Kidney (tissue), 13 donors: ENCODE measurements at regions not wholly inside any gene's neighbourhood (a gene's known extent, or its start where the extent isn't known, plus 50 kb on each side); places are given as distances from the start of the nearest gene placed in this dataset.

Experiments used
- DNase-seq, 5 donors: peaks; one replicate each; pipeline ENCODE4 v3.0.0-alpha.2; 2013 to 2020
- FAIRE-seq: peaks from 2 replicates; lab custom pipeline; 2012; peaks lifted over from hg19 to GRCh38; lab: Jason Lieb, UNC
- H3K27ac ChIP-seq, 2 donors: one replicate each; pipeline ENCODE4 v1.7.0; 2013; ENCODE audit warnings: low read depth in 2 of 2, low read length in 2 of 2, inconsistent platforms in 1 of 2
- H3K27me3 ChIP-seq: one replicate; pipeline ENCODE4 v1.7.1; 2013; ENCODE audit warnings: low read length, inconsistent platforms; ENCODE audit not compliant: control insufficient read depth, insufficient read depth
- H3K36me3 ChIP-seq, 3 donors: one replicate each; pipeline versions ENCODE4 v1.7.0 to v1.7.1; 2013; ENCODE audit warnings: low read length in 3 of 3, control low read depth in 1 of 3, inconsistent platforms in 1 of 3; ENCODE audit not compliant: insufficient read depth in 3 of 3, control insufficient read depth in 2 of 3
- H3K4me1 ChIP-seq, 3 donors: one replicate each; pipeline versions ENCODE4 v1.7.0 to v1.7.1; 2013; ENCODE audit warnings: low read length in 3 of 3, inconsistent platforms in 1 of 3, low read depth in 1 of 3; ENCODE audit not compliant: control insufficient read depth in 2 of 3, insufficient read depth in 2 of 3
- H3K4me3 ChIP-seq, 3 donors: one replicate each; pipeline versions ENCODE4 v1.7.0 to v1.8.1; 2013; ENCODE audit warnings: low read length in 3 of 3, control low read depth in 1 of 3, inconsistent platforms in 1 of 3
- H3K9ac ChIP-seq, 3 donors: one replicate each; pipeline versions ENCODE4 v1.7.0 to v1.7.1; 2013; ENCODE audit warnings: low read length in 3 of 3, control low read depth in 1 of 3, inconsistent platforms in 1 of 3
- H3K9me3 ChIP-seq, 3 donors: one replicate each; pipeline versions ENCODE4 v1.7.0 to v1.7.1; 2013; ENCODE audit warnings: low read length in 3 of 3, control low read depth in 1 of 3, inconsistent platforms in 1 of 3; ENCODE audit not compliant: control insufficient read depth in 2 of 3, insufficient read depth in 1 of 3
- CTCF ChIP-seq: IDR thresholded peaks from 3 replicates; pipeline ENCODE4 v1.5.1; 2012; ENCODE audit warnings: mild to moderate bottlenecking, moderate library complexity, borderline replicate concordance; ENCODE audit not compliant: insufficient read depth; ENCODE audit errors: extremely low read depth
- intact Hi-C: fragments of 100-400 bp; cut with DNase I; formaldehyde crosslinking; loops from one replicate; pipeline ENCODE4 v1.11.1; 2022
- donor health status: control.
- donor health status: control.
- donor health status: control.
- donor health status: control.
- donor health status: control.
- donor health status: DM: yes; HTN: yes; CAD: no.
- donor health status: Normal renal cell carcinoma (clear cell type).

- no peak overlapping the region for H3K27ac ChIP-seq
- TF ChIP-seq CTCF: no peak
- no peak for FAIRE-seq
- no peaks in the 10 kb centered on the region for H3K4me1 ChIP-seq
- no peak for DNase-seq
- peaks cover 0 to 4% (median 0%) of the 10 kb centered on the region in 3 donors for H3K9me3 ChIP-seq
- H3K4me3 ChIP-seq: no peak overlapping the region
- intact Hi-C loops: no loop called here
- no peak overlapping the region for H3K9ac ChIP-seq
- H3K27me3 ChIP-seq: no peaks in the 10 kb centered on the region
- no peaks in the 10 kb centered on the region for H3K36me3 ChIP-seq
Observed at GRCh38 chr10:28965937-28966336, 288.6 kb downstream of the BAMBI start.

DNA sequence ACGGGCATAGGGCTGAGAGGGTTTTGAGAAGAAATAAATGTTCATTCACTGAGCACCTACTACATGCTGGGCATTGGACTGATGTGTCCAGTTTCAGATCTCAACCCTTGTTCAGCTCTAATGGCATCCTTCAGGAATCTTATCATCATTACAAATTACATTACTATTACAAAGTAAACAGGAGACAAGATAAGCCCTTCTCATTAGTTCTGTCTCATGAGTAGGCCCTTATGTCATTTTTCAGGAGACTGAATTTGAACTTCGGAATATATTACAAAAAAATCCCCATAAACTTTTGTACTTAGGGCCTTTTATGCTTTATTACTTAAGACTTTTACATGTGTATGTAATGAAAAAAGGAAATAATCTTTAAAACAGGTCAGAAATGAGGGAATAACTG is 289.7 kb downstream of the BAMBI start:
- Histone ChIP-seq H3K4me1 (no peaks in the 10 kb centered on the region), H3K9ac (no peak overlapping the region), H3K36me3 (no peaks in the 10 kb centered on the region), H3K9me3 (peaks cover 0 to 4% (median 0%) of the 10 kb centered on the region in 3 donors), H3K27ac (no peak overlapping the region), H3K27me3 (no peaks in the 10 kb centered on the region), H3K4me3 (no peak overlapping the region)
- no peak for TF ChIP-seq CTCF
- no peak for FAIRE-seq
- DNase-seq: no peak
- intact Hi-C loops: no loop called here

GRCh38 chr10:28969413-28969812 is 292.1 kb downstream of the BAMBI start:
- no peak overlapping the region for H3K27ac ChIP-seq
- no peaks in the 10 kb centered on the region for H3K9me3 ChIP-seq
- TF ChIP-seq CTCF: no peak
- no peaks in the 10 kb centered on the region for H3K36me3 ChIP-seq
- H3K27me3 ChIP-seq: no peaks in the 10 kb centered on the region
- H3K4me1 ChIP-seq: no peaks in the 10 kb centered on the region
- no peak overlapping the region for H3K9ac ChIP-seq
- no peak overlapping the region for H3K4me3 ChIP-seq
- intact Hi-C loops: no loop called here
- no peak for DNase-seq
- no peak for FAIRE-seq

DNA sequence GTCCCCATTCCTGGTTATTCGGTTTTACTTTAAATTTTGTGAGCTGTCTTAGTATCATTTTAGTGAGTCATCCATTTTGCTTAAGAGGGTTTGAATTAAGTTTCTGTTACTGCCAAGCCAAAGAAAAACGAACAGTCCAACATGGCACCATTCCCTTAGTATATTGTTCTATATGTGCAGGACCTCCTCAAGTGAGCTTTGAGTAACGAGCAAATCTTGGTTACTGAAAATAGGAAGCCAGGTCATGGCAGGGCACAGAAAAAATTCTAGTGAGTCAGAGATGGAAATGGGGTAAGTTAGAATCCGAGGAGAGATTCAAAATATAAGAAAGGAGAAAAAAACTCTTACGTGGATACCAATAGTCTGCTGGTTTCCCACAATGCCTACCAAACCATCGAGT is 292.9 kb downstream of the BAMBI start:
- H3K4me1 ChIP-seq: no peaks in the 10 kb centered on the region
- no peaks in the 10 kb centered on the region for H3K27me3 ChIP-seq
- intact Hi-C loops: no loop called here
- H3K9me3 ChIP-seq: no peaks in the 10 kb centered on the region
- H3K36me3 ChIP-seq: no peaks in the 10 kb centered on the region
- TF ChIP-seq CTCF: no peak
- no peak overlapping the region for H3K27ac ChIP-seq
- H3K4me3 ChIP-seq: no peak overlapping the region
- FAIRE-seq: no peak
- H3K9ac ChIP-seq: no peak overlapping the region
- no peak for DNase-seq
